Natural killer cell treated with Interleukin-12 subunit alpha and Interleukin-12 subunit beta and Interleukin-15 and Interleukin-18, amount 100 ng/mL, for 72 hours (primary cell): ENCODE measurements at regions not wholly inside any gene's neighbourhood (a gene's known extent, or its start where the extent isn't known, plus 50 kb on each side); places are given as distances from the start of the nearest gene placed in this dataset.
"Not testable (repeated sequence)": the region's sequence is repeated elsewhere in the genome, so short reads cannot be mapped to it uniquely, and the experiment has no call there.

Source experiments
- ATAC-seq, 2 donors: fragments of 150-1000 bp; cut with Tn5 transposase in 1 of 2; sonication (Bioruptor Pico), chemical (Tn5 transposase) in 1 of 2; 2 replicates each; pipeline ENCODE4 v1.10.0; 2021
- DNase-seq: peaks from one replicate; pipeline ENCODE4 v3.0.0; 2022; ENCODE audit warnings: low spot score
- H3K27ac Mint-ChIP-seq, 2 donors: 1 replicate in 1 of 2; 2 replicates in 1 of 2; pipeline ENCODE4 v1.8.0; 2022; ENCODE audit warnings: mixed read lengths in 2 of 2, mild to moderate bottlenecking in 1 of 2, moderate library complexity in 1 of 2
- H3K27me3 Mint-ChIP-seq, 2 donors: 1 replicate in 1 of 2; 2 replicates in 1 of 2; pipeline ENCODE4 v1.8.0; 2022; ENCODE audit warnings: mixed read lengths in 2 of 2
- H3K36me3 Mint-ChIP-seq: one replicate; pipeline ENCODE4 v1.8.0; 2022; ENCODE audit warnings: mixed read lengths
- H3K4me1 Mint-ChIP-seq, 2 donors: 1 replicate in 1 of 2; 2 replicates in 1 of 2; pipeline ENCODE4 v1.8.0; 2022; ENCODE audit warnings: low read depth in 2 of 2, mixed read lengths in 2 of 2, mild to moderate bottlenecking in 1 of 2
- H3K4me3 Mint-ChIP-seq: one replicate; pipeline ENCODE4 v1.8.0; 2022; ENCODE audit warnings: mixed read lengths
- H3K9me3 Mint-ChIP-seq: 2 replicates; pipeline ENCODE4 v1.8.0; 2022; ENCODE audit warnings: mixed read lengths

GRCh38 chr2:183937220-183937619 lies 661.1 kb upstream of the ZNF804A start:
- Mint-ChIP-seq H3K27me3 (no peaks in the 10 kb centered on the region), H3K36me3 (peaks cover 7% of the 10 kb centered on the region), H3K4me3 (no peak overlapping the region), H3K4me1 (no peaks in the 10 kb centered on the region), H3K9me3 (peaks cover 13% of the 10 kb centered on the region), H3K27ac (no peak overlapping the region)
- no peak for ATAC-seq
- DNase-seq = no peak

DNA sequence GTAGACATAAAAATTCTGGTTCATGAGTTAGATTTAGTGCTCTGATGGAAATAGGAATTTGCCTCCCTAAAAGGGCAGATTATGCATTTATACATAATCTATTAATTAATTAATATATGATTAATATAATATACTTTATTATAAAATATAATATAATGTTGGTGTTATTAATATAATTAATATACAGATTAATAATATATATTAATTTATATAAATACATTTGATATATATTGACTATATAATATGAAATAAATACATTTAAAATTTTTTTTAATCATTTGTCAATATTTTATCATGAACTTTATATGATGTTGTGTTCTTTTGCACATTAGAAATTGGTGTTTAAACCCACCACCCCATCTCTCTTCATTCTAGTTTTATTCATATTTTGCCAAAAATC lies 652.1 kb upstream of the ZNF804A start:
- Mint-ChIP-seq H3K4me3 (no peak overlapping the region), H3K27me3 (no peaks in the 10 kb centered on the region), H3K27ac (no peak overlapping the region), H3K36me3 (no peaks in the 10 kb centered on the region), H3K4me1 (no peaks in the 10 kb centered on the region), H3K9me3 (peaks cover 3% of the 10 kb centered on the region)
- DNase-seq (no peak), ATAC-seq (no peak)

GRCh38 chr2:183948861-183949260 lies 649.5 kb upstream of the ZNF804A start:
- H3K36me3 Mint-ChIP-seq = no peaks in the 10 kb centered on the region
- no peaks in the 10 kb centered on the region for H3K4me1 Mint-ChIP-seq
- H3K27ac Mint-ChIP-seq = no peak overlapping the region
- no peak overlapping the region for H3K4me3 Mint-ChIP-seq
- ATAC-seq (no peak), DNase-seq (no peak)
- H3K27me3 Mint-ChIP-seq = no peaks in the 10 kb centered on the region
- H3K9me3 Mint-ChIP-seq = peaks cover 7% of the 10 kb centered on the region

GRCh38 chr2:183950673-183951072 lies 647.7 kb upstream of the ZNF804A start:
- Mint-ChIP-seq H3K27me3 (no peaks in the 10 kb centered on the region), H3K27ac (no peak overlapping the region), H3K4me1 (no peaks in the 10 kb centered on the region), H3K4me3 (no peak overlapping the region), H3K9me3 (peaks cover 15% of the 10 kb centered on the region), H3K36me3 (no peaks in the 10 kb centered on the region)
- no peak for ATAC-seq
- no peak for DNase-seq

GRCh38 chr2:183951630-183952029 lies 646.7 kb upstream of the ZNF804A start:
- H3K27me3 Mint-ChIP-seq = no peaks in the 10 kb centered on the region
- H3K9me3 Mint-ChIP-seq = peaks cover 16% of the 10 kb centered on the region
- no peak overlapping the region for H3K4me3 Mint-ChIP-seq
- DNase-seq = no peak
- ATAC-seq = no peak
- no peaks in the 10 kb centered on the region for H3K4me1 Mint-ChIP-seq
- no peak overlapping the region for H3K27ac Mint-ChIP-seq
- no peaks in the 10 kb centered on the region for H3K36me3 Mint-ChIP-seq

DNA sequence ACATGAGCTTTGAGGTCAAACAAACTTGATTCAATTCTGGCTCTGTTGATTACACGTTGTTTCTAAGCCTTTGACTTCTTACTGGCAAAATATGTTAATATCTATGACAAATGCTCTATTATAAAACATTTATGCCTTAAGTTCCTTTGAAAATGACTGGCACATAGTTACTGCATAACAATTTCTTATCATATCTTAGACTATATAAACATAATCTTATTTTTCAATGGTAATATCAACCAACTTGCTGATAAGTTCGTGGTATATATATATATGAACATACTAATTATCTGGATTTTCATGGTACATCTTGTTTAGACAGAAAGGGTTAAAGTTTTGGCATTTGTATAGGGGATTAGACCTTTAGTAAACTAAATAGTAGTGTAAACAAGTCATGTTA lies 645.6 kb upstream of the ZNF804A start:
- no peak overlapping the region for H3K4me3 Mint-ChIP-seq
- ATAC-seq (no peak), DNase-seq (no peak)
- no peaks in the 10 kb centered on the region for H3K36me3 Mint-ChIP-seq
- no peaks in the 10 kb centered on the region for H3K4me1 Mint-ChIP-seq
- no peaks in the 10 kb centered on the region for H3K27me3 Mint-ChIP-seq
- H3K27ac Mint-ChIP-seq = no peak overlapping the region
- H3K9me3 Mint-ChIP-seq = peaks cover 16% of the 10 kb centered on the region

GRCh38 chr2:183963609-183964008 lies 634.7 kb upstream of the ZNF804A start:
- H3K36me3 Mint-ChIP-seq = no peaks in the 10 kb centered on the region
- ATAC-seq (no peak), DNase-seq (no peak)
- no peak overlapping the region for H3K4me3 Mint-ChIP-seq
- H3K9me3 Mint-ChIP-seq = peaks cover 16% of the 10 kb centered on the region
- H3K27ac Mint-ChIP-seq = no peak overlapping the region
- H3K27me3 Mint-ChIP-seq = no peaks in the 10 kb centered on the region
- no peaks in the 10 kb centered on the region for H3K4me1 Mint-ChIP-seq

DNA sequence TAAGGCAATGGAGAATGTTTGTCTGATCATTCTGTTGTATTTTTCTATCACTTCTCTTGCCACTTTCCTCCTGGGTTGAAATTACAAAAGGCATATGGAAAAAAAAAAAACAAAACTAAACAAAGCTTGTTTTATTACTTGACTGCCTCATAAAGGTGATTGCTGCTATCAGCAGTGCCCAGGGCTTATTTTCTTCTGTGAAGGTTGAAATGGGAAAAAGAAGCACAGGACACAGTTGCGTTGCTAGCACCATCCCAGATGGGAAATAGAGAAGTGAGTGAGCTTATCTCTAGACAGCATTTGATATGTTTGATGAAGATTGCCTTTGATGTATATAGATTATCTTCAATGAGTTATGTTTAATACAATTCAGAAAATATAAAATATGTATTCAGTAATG lies 633.8 kb upstream of the ZNF804A start:
- no peaks in the 10 kb centered on the region for H3K36me3 Mint-ChIP-seq
- H3K4me3 Mint-ChIP-seq = no peak overlapping the region
- DNase-seq = no peak
- H3K27me3 Mint-ChIP-seq = no peaks in the 10 kb centered on the region
- H3K4me1 Mint-ChIP-seq = no peaks in the 10 kb centered on the region
- no peak overlapping the region for H3K27ac Mint-ChIP-seq
- no peak for ATAC-seq
- H3K9me3 Mint-ChIP-seq = peaks cover 16% of the 10 kb centered on the region

DNA sequence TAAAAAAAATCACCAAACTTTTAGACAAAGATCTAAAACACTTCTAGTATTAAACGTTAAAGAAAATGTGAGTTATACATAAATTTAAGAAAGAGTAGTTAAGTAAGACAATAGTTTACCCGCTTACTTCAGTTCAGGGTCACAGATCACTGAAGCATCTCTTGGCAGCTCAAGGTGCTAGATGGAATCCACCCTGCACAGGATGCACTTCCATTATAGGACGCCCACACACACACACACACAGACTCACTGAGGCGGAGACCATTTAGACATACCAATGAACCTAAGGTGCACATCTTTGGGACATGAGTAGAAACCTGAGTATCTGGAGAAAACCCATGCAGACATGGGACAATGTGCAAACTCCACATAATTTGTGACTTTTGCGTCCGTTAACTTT lies 630.6 kb upstream of the ZNF804A start:
- no peaks in the 10 kb centered on the region for H3K27me3 Mint-ChIP-seq
- no peak for ATAC-seq
- no peak for DNase-seq
- H3K4me1 Mint-ChIP-seq = no peaks in the 10 kb centered on the region
- H3K27ac Mint-ChIP-seq = no peak overlapping the region
- no peaks in the 10 kb centered on the region for H3K36me3 Mint-ChIP-seq
- peaks cover 24% of the 10 kb centered on the region for H3K9me3 Mint-ChIP-seq
- H3K4me3 Mint-ChIP-seq = no peak overlapping the region

- not testable (repeated sequence) for H3K27me3 Mint-ChIP-seq, H3K4me1 Mint-ChIP-seq, DNase-seq, H3K27ac Mint-ChIP-seq, ATAC-seq, H3K4me3 Mint-ChIP-seq
- H3K36me3 Mint-ChIP-seq = peaks cover 30% of the 10 kb centered on the region
- H3K9me3 Mint-ChIP-seq = peaks cover 37% of the 10 kb centered on the region
These were observed 622.7 kb upstream of the ZNF804A start for GRCh38 chr2:183975676-183976075.

GRCh38 chr2:183984871-183985270 lies 613.5 kb upstream of the ZNF804A start:
- Mint-ChIP-seq H3K4me3 (no peak overlapping the region), H3K4me1 (no peaks in the 10 kb centered on the region), H3K36me3 (no peaks in the 10 kb centered on the region), H3K9me3 (peaks cover 19% of the 10 kb centered on the region), H3K27me3 (no peaks in the 10 kb centered on the region), H3K27ac (no peak overlapping the region)
- ATAC-seq = no peak
- no peak for DNase-seq

DNA sequence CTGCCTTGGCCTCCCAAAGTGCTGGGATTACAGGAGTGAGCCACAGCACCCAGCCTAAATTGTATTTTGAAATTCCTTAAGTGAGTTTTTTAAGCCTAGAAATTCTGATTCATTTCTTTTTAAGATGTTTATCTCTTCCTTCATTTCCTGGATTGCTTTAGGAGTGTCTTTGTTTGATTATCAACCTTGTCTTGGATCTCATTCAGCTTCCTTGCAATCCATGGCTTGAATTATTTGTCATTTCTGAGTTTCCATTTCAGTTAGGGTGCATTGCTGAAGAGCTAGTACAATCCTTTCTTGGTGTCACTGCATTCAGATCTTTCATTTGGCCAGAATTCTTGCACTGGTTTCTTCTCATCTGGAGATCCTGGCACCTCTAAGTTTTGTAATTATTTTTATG lies 606.4 kb upstream of the ZNF804A start:
- DNase-seq = no peak
- no peak overlapping the region for H3K27ac Mint-ChIP-seq
- peaks cover 14% of the 10 kb centered on the region for H3K36me3 Mint-ChIP-seq
- ATAC-seq = no peak
- peaks cover 35% of the 10 kb centered on the region for H3K9me3 Mint-ChIP-seq
- no peaks in the 10 kb centered on the region for H3K27me3 Mint-ChIP-seq
- no peak overlapping the region for H3K4me3 Mint-ChIP-seq
- no peaks in the 10 kb centered on the region for H3K4me1 Mint-ChIP-seq

GRCh38 chr2:183993052-183993451 lies 605.3 kb upstream of the ZNF804A start:
- no peaks in the 10 kb centered on the region for H3K4me1 Mint-ChIP-seq
- H3K27ac Mint-ChIP-seq = no peak overlapping the region
- H3K27me3 Mint-ChIP-seq = no peaks in the 10 kb centered on the region
- peaks cover 14% of the 10 kb centered on the region for H3K36me3 Mint-ChIP-seq
- DNase-seq (no peak), ATAC-seq (no peak)
- H3K9me3 Mint-ChIP-seq = peaks cover 37% of the 10 kb centered on the region
- no peak overlapping the region for H3K4me3 Mint-ChIP-seq

DNA sequence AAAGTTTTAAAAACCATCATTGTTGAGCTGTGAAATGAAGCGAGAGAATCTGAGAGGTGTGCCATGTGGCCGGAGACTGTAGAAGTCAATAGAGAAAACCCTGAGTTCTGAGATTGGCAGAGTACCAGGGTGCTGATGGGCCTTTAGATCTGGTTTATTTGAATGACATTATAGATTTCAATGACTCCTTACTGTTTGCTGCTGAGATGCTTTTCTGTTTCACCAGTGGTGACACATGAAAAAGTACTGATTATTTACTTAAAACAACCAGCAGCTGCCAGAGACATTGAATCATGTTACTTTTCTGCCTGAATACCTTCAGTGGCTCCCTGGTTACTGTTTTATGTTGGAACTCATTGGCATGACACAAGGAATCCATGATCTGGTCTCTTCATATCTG lies 602.7 kb upstream of the ZNF804A start:
- H3K27ac Mint-ChIP-seq = no peak overlapping the region
- no peaks in the 10 kb centered on the region for H3K4me1 Mint-ChIP-seq
- peaks cover 21% of the 10 kb centered on the region for H3K9me3 Mint-ChIP-seq

DNA sequence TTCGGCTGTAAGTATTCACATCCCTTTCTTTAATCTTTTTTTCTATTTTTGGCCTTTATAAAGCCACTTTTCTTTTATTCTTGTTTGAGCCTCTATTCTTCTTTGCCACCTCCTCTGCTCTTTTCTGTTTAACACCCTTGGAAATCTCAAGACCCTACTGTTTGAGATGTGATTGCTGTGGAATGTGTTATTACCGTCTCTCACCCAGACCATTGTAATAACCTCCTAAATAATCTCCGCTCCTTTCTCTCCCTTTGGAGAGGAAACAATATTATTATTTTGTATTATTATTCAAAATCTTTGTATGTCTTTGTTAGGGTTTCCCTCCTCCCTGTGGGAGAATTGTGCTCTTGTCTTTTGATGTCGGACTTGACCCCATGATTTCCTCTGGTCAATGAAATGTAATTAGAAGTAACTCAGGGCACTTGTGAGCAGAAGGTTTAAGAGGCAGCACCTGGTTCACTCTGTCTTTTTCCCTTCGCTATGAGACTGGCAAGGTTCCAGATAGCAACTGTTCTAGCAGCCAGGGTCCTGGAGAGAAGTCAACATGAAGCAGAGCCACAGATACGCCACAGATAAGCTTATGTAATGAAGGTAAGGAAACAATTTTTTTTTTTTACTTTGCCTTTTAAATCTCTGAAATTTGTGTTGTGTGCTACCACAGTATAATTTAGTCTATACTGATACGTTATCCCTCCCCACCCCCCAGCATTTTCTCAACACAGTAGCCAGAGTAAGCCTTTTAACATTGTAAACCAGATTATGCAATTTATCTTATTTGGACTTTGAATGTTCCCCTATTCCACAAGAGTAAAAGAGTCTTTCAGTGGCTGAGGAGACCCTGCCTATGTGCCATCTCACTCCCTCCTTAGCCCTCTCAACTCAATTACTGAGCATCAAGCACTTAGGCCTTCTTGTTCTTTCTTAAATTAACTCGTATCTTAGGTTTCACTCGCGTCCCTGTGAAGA lies 601.2 kb upstream of the ZNF804A start:
- peaks cover 4% of the 10 kb centered on the region for H3K36me3 Mint-ChIP-seq

More for the DNA sequence above, 602.7 kb upstream of the ZNF804A start:
- H3K36me3 Mint-ChIP-seq = peaks cover 10% of the 10 kb centered on the region
- ATAC-seq (no peak), DNase-seq (no peak)
- no peaks in the 10 kb centered on the region for H3K27me3 Mint-ChIP-seq
- H3K4me3 Mint-ChIP-seq = no peak overlapping the region

More for the DNA sequence above, 601.2 kb upstream of the ZNF804A start:
- H3K27ac Mint-ChIP-seq = no peak overlapping the region
- ATAC-seq (no peak), DNase-seq (no peak)
- peaks cover 18% of the 10 kb centered on the region for H3K9me3 Mint-ChIP-seq
- H3K27me3 Mint-ChIP-seq = no peaks in the 10 kb centered on the region
- no peaks in the 10 kb centered on the region for H3K4me1 Mint-ChIP-seq
- H3K4me3 Mint-ChIP-seq = no peak overlapping the region
